HepG2 (cell line): ENCODE measurements at regions not wholly inside any gene's neighbourhood (a gene's known extent, or its start where the extent isn't known, plus 50 kb on each side); places are given as distances from the start of the nearest gene placed in this dataset.

Experiments used
- ATAC-seq: fragments of 200-7000 bp; cut with Tn5 transposase; 3 replicates; pipeline ENCODE4 v1.9.1; 2020; ENCODE audit warnings: mild to moderate bottlenecking, moderate library complexity
- BruUV-seq: library from RNA; stranded (reverse); fragments of 400-500 nt; replicated peaks from 2 replicates; lab custom pipeline; 2021; lab: Mats Ljungman, UMichigan
- CTCF ChIA-PET: fragments of 300-600 bp; formaldehyde crosslinking; extraction: SDS; loops from one replicate; lab custom pipeline; 2021; ENCODE audit warnings: low total read pairs, inconsistent platforms, low intra/inter-chr PET ratio; lab: Yijun Ruan, JAX
- POLR2A ChIA-PET: fragments of 350-600 bp; sonication (Branson Sonifier 250); formaldehyde crosslinking; loops from one replicate; lab custom pipeline; 2020; ENCODE audit warnings: antibody characterized with exemption, inconsistent platforms; lab: Yijun Ruan, JAX
- DNase-seq: peaks from one replicate; pipeline ENCODE4 v3.0.0-alpha.2; 2015; ENCODE audit warnings: low spot score
- FAIRE-seq: peaks from 3 replicates; lab custom pipeline; 2011; peaks lifted over from hg19 to GRCh38; lab: Jason Lieb, UNC
- H2AFZ ChIP-seq: one replicate; pipeline ENCODE4 v1.6.1; 2011; ENCODE audit warnings: low read length, inconsistent platforms
- H3K27ac ChIP-seq: fragments of 300-600 bp; 3 replicates; pipeline ENCODE4 v1.8.0; 2011; ENCODE audit warnings: mixed run types, mild to moderate bottlenecking, mixed read lengths, low read length, inconsistent platforms; ENCODE audit not compliant: insufficient read depth; ENCODE audit errors: extremely low read length
- H3K27me3 ChIP-seq, 2 experiments: fragments of 200-600 bp in 1 of 2; 2 replicates in 1 of 2; 3 replicates in 1 of 2; pipeline versions ENCODE4 v1.6.0 to v1.8.0; 2011; ENCODE audit warnings: low read length in 2 of 2, mild to moderate bottlenecking in 2 of 2, moderate library complexity in 2 of 2, inconsistent platforms in 1 of 2; ENCODE audit not compliant: insufficient read depth in 2 of 2, control insufficient read depth in 1 of 2
- H3K36me3 ChIP-seq, 2 experiments: fragments of 200-600 bp in 1 of 2; replicated peaks in 1 of 2; 2 replicates in 1 of 2; 3 replicates in 1 of 2; pipeline versions ENCODE4 v1.5.1 to v1.8.0; 2011; ENCODE audit warnings: low read length in 2 of 2, inconsistent platforms in 1 of 2; ENCODE audit not compliant: insufficient read depth in 2 of 2, control insufficient read depth in 1 of 2
- H3K4me1 ChIP-seq: 2 replicates; pipeline ENCODE4 v1.5.1; 2012; ENCODE audit warnings: low read length, inconsistent platforms; ENCODE audit not compliant: insufficient read depth
- H3K4me2 ChIP-seq: 2 replicates; pipeline ENCODE4 v1.6.0; 2011; ENCODE audit warnings: low read depth, low read length, inconsistent platforms
- H3K4me3 ChIP-seq, 3 experiments: fragments of 200-600 bp in 1 of 3; sonication (generic), shearing (Covaris generic) in 1 of 3; replicated peaks in 1 of 3; 2 replicates each; pipeline ENCODE4 v1.5.1; 2011 to 2016; ENCODE audit warnings: low read length in 3 of 3, inconsistent platforms in 2 of 3, low read depth in 2 of 3, mild to moderate bottlenecking in 2 of 3, control low read depth in 1 of 3, mixed read lengths in 1 of 3; ENCODE audit not compliant: insufficient read depth in 1 of 3
- H3K79me2 ChIP-seq: one replicate; pipeline ENCODE4 v1.6.1; 2011; ENCODE audit warnings: low read length, inconsistent platforms; ENCODE audit not compliant: insufficient read depth
- H3K9ac ChIP-seq: 2 replicates; pipeline ENCODE4 v1.6.0; 2011; ENCODE audit warnings: mild to moderate bottlenecking, low read depth, low read length, inconsistent platforms; ENCODE audit not compliant: insufficient read depth
- H3K9me3 ChIP-seq: 2 replicates; pipeline ENCODE4 v1.5.1; 2012; ENCODE audit warnings: mild to moderate bottlenecking, low read length
- H4K20me1 ChIP-seq: 2 replicates; pipeline ENCODE4 v1.6.0; 2011; ENCODE audit warnings: inconsistent platforms, mild to moderate bottlenecking, low read length, moderate library complexity; ENCODE audit not compliant: insufficient read depth
- ATF1 ChIP-seq: IDR thresholded peaks from 2 replicates; pipeline ENCODE4 v1.6.1; 2016; ENCODE audit warnings: mild to moderate bottlenecking, control low read depth
- CBX1 ChIP-seq: IDR thresholded peaks from one replicate; pipeline ENCODE4 v1.6.1; 2016; ENCODE audit warnings: antibody characterized with exemption, low read depth
- GFI1 ChIP-seq: sonication (generic); formaldehyde crosslinking; IDR thresholded peaks from 2 replicates; pipeline ENCODE4 v1.5.0; 2020; ENCODE audit warnings: missing genetic modification reagents, mild to moderate bottlenecking, borderline replicate concordance
- HHEX ChIP-seq: IDR thresholded peaks from 2 replicates; pipeline ENCODE4 v1.6.1; 2016; ENCODE audit warnings: control low read depth
- HNRNPK ChIP-seq: fragments of 200-400 bp; formaldehyde crosslinking; IDR thresholded peaks from 2 replicates; pipeline ENCODE4 v1.6.1; 2018; ENCODE audit warnings: low read length, low read depth, moderate library complexity, mild to moderate bottlenecking; ENCODE audit not compliant: poor library complexity, severe bottlenecking
- JDP2 ChIP-seq: sonication (generic); formaldehyde crosslinking; IDR thresholded peaks from 2 replicates; pipeline ENCODE4 v1.8.1; 2022; ENCODE audit warnings: missing genetic modification reagents, borderline replicate concordance
- KDM6A ChIP-seq: IDR thresholded peaks from 2 replicates; pipeline ENCODE4 v1.6.1; 2016; ENCODE audit warnings: low read depth
- NAIF1 ChIP-seq: sonication (generic); formaldehyde crosslinking; IDR thresholded peaks from 2 replicates; pipeline ENCODE4 v1.5.0; 2020; ENCODE audit warnings: mild to moderate bottlenecking, missing genetic modification reagents, borderline replicate concordance
- RBM39 ChIP-seq: fragments of 200-400 bp; formaldehyde crosslinking; IDR thresholded peaks from one replicate; pipeline ENCODE4 v1.6.1; 2018; ENCODE audit warnings: antibody characterized with exemption, mild to moderate bottlenecking, low read depth, low read length; ENCODE audit not compliant: poor library complexity, severe bottlenecking
- ZNF124 ChIP-seq: sonication (generic); formaldehyde crosslinking; IDR thresholded peaks from 2 replicates; pipeline ENCODE4 v1.4.0; 2020; ENCODE audit warnings: missing genetic modification reagents
- ZNF296 ChIP-seq: sonication (generic); formaldehyde crosslinking; conservative IDR thresholded peaks from 2 replicates; pipeline ENCODE4 v1.5.0; 2020; ENCODE audit warnings: mild to moderate bottlenecking, missing genetic modification reagents
- ZSCAN25 ChIP-seq: sonication (generic); formaldehyde crosslinking; IDR thresholded peaks from 2 replicates; pipeline ENCODE4 v1.8.0; 2022; ENCODE audit warnings: mild to moderate bottlenecking, missing genetic modification reagents
- WGBS: methylation state at CpG from one replicate; pipeline ENCODE4 v1.1.6; 2017; ENCODE audit warnings: low lambda C conversion rate; 5-methylcytosine and 5-hydroxymethylcytosine counted together
- in situ Hi-C: cut with HindIII; loops from 2 replicates; pipeline ENCODE4 v1.10.0; 2017; ENCODE audit warnings: low pct_unique_long_range_greater_than_20kb; ENCODE audit not compliant: extremely low pct_ligation_motif_present
- intact Hi-C: fragments of 100-400 bp; cut with micrococcal nuclease; formaldehyde crosslinking; loops from one replicate; pipeline ENCODE4 v1.10.0; 2022; ENCODE audit not compliant: unreplicated experiment
- TF ChIP-seq, protein P1 (sequence below): sonication (generic); formaldehyde crosslinking; IDR thresholded peaks from 2 replicates; pipeline ENCODE4 v1.8.1; 2023; ENCODE audit warnings: missing genetic modification reagents, mild to moderate bottlenecking, borderline replicate concordance
- TF ChIP-seq, protein P2 (sequence below): sonication (generic); formaldehyde crosslinking; conservative IDR thresholded peaks from 2 replicates; pipeline ENCODE4 v1.8.1; 2023; ENCODE audit warnings: missing genetic modification reagents
- TF ChIP-seq, protein P3 (sequence below): sonication (generic); formaldehyde crosslinking; IDR thresholded peaks from 2 replicates; pipeline ENCODE4 v1.5.0; 2020; ENCODE audit warnings: missing genetic modification reagents

DNA sequence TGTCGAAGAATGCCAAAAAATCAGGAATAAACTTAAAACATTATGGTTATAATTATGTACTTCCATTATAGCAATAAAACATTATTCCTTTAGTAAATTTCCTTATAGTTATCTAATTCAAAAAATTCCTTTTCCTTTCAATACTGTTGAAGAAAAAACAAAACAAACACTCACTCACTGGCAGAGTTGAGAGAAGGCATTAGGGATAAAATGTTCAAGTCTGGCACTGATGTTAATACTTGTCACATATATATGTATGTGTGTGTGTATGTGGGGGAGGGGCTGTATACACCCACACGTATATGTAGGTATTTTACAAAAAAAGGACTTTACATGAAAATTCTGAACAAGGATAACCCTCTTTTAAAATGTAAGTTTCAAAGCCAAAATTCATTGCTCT lies 150.2 kb upstream of the MEOX2 start:
- H3K4me2 ChIP-seq, result no peak overlapping the region
- H3K27ac ChIP-seq, result no peak overlapping the region
- H3K27me3 ChIP-seq, result no peaks in the 10 kb centered on the region
- DNase-seq, result no peak
- no peaks in the 10 kb centered on the region for H3K79me2 ChIP-seq
- in situ Hi-C loops, result no loop called here
- intact Hi-C loops, result no loop called here
- H3K4me1 ChIP-seq, result no peaks in the 10 kb centered on the region
- H2AFZ ChIP-seq, result no peak overlapping the region
- no peak overlapping the region for H3K9ac ChIP-seq
- POLR2A ChIA-PET, result no interaction called here
- no peak for TF ChIP-seq HHEX
- TF ChIP-seq ZNF124 (CRISPR knock-in tag), result no peak
- TF ChIP-seq RBM39, result no peak
- no peak for TF ChIP-seq ZNF296 (CRISPR knock-in tag)
- TF ChIP-seq, protein P1, sequence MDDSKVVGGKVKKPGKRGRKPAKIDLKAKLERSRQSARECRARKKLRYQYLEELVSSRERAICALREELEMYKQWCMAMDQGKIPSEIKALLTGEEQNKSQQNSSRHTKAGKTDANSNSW (CRISPR knock-in tag), result no peak
- no peak for TF ChIP-seq CBX1
- TF ChIP-seq ZSCAN25 (CRISPR knock-in tag), result no peak
- TF ChIP-seq, protein P2, sequence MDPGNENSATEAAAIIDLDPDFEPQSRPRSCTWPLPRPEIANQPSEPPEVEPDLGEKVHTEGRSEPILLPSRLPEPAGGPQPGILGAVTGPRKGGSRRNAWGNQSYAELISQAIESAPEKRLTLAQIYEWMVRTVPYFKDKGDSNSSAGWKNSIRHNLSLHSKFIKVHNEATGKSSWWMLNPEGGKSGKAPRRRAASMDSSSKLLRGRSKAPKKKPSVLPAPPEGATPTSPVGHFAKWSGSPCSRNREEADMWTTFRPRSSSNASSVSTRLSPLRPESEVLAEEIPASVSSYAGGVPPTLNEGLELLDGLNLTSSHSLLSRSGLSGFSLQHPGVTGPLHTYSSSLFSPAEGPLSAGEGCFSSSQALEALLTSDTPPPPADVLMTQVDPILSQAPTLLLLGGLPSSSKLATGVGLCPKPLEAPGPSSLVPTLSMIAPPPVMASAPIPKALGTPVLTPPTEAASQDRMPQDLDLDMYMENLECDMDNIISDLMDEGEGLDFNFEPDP (CRISPR knock-in tag), result no peak
- TF ChIP-seq, all 625 proteins: peak for 0
- Histone ChIP-seq H4K20me1 (no peaks in the 10 kb centered on the region), H3K9me3 (no peaks in the 10 kb centered on the region; the same call in 1 of the 2 replicates), H3K4me3 (no peak overlapping the region), H3K36me3 (no peaks in the 10 kb centered on the region)
- 2% methylated on average over 2 of the region's 2 CpGs for WGBS
- CTCF ChIA-PET, result no interaction called here
- no TSS peak for BruUV-seq
- no peak for FAIRE-seq
- no peak for ATAC-seq

DNA sequence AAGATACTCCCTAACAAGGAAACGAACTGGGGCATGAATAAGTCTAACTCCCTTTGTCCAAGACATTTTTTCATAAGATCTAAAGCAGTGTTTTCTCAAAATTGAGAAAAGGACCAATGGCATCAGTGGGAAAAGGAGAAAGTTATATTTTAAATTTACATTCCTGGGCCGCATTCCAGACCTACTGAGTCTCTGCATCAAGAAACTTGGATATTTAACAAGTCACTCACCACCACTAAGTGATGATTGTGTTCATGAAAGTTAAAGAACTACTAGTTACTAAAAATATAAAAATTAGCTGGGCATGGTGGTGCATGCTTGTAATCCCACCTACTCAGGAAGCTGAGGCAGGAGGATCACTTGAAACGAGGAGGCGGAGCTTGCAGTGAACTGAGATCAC lies 149.6 kb upstream of the MEOX2 start:
- H3K4me1 ChIP-seq, result no peaks in the 10 kb centered on the region
- in situ Hi-C loops (no loop called here), intact Hi-C loops (no loop called here)
- no peak overlapping the region for H3K4me3 ChIP-seq
- no peak overlapping the region for H2AFZ ChIP-seq
- WGBS, result 9% methylated on average over 4 of the region's 4 CpGs
- H3K27me3 ChIP-seq, result no peaks in the 10 kb centered on the region
- H3K9me3 ChIP-seq, result no peaks in the 10 kb centered on the region; the same call in 1 of the 2 replicates
- no peak overlapping the region for H3K9ac ChIP-seq
- ChIA-PET POLR2A (no interaction called here), CTCF (no interaction called here)
- no peaks in the 10 kb centered on the region for H3K79me2 ChIP-seq
- no peak overlapping the region for H3K4me2 ChIP-seq
- no peaks in the 10 kb centered on the region for H4K20me1 ChIP-seq
- no peak overlapping the region for H3K27ac ChIP-seq
- DNase-seq (no peak), ATAC-seq (no peak), FAIRE-seq (no peak)
- BruUV-seq, result no TSS peak
- no peaks in the 10 kb centered on the region for H3K36me3 ChIP-seq
- TF ChIP-seq HNRNPK, result no peak
- no peak for TF ChIP-seq NAIF1 (CRISPR knock-in tag)
- TF ChIP-seq ATF1, result no peak
- no peak for TF ChIP-seq GFI1
- TF ChIP-seq JDP2 (CRISPR knock-in tag), result no peak
- TF ChIP-seq KDM6A (CRISPR knock-in tag), result no peak
- TF ChIP-seq, protein P3, sequence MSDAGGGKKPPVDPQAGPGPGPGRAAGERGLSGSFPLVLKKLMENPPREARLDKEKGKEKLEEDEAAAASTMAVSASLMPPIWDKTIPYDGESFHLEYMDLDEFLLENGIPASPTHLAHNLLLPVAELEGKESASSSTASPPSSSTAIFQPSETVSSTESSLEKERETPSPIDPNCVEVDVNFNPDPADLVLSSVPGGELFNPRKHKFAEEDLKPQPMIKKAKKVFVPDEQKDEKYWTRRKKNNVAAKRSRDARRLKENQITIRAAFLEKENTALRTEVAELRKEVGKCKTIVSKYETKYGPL (CRISPR knock-in tag), result no peak
